Thymus (tissue), 11 donors: ENCODE measurements at regions not wholly inside any gene's neighbourhood (a gene's known extent, or its start where the extent isn't known, plus 50 kb on each side); places are given as distances from the start of the nearest gene placed in this dataset.
"Not testable (repeated sequence)": the region's sequence is repeated elsewhere in the genome, so short reads cannot be mapped to it uniquely, and the experiment has no call there.

ENCODE experiments used
- DNase-seq, 9 donors: peaks; one replicate each; pipeline ENCODE4 v3.0.0-alpha.2; 2013; ENCODE audit warnings: low spot score in 9 of 9, low read depth in 6 of 9, missing footprints in 1 of 9
- H3K27ac ChIP-seq, 2 donors: one replicate each; pipeline ENCODE4 v1.5.1; 2013; ENCODE audit warnings: control low read depth in 1 of 2, low read depth in 1 of 2, low read length in 1 of 2, mild to moderate bottlenecking in 1 of 2, moderate library complexity in 1 of 2
- H3K27me3 ChIP-seq, 2 donors: one replicate each; pipeline ENCODE4 v1.5.1; 2013; ENCODE audit warnings: low read length in 1 of 2; ENCODE audit not compliant: control insufficient read depth in 2 of 2, insufficient read depth in 1 of 2
- H3K36me3 ChIP-seq, 2 donors: one replicate each; pipeline ENCODE4 v1.5.1; 2013; ENCODE audit warnings: low read length in 1 of 2, mild to moderate bottlenecking in 1 of 2, moderate library complexity in 1 of 2; ENCODE audit not compliant: control insufficient read depth in 2 of 2, insufficient read depth in 2 of 2
- H3K4me1 ChIP-seq, 2 donors: one replicate each; pipeline ENCODE4 v1.5.1; 2013; ENCODE audit warnings: low read length in 2 of 2; ENCODE audit not compliant: control insufficient read depth in 2 of 2, insufficient read depth in 2 of 2
- H3K4me3 ChIP-seq, 2 donors: one replicate each; pipeline ENCODE4 v1.5.1; 2013; ENCODE audit warnings: low read length in 2 of 2, control low read depth in 1 of 2, mild to moderate bottlenecking in 1 of 2
- H3K9me3 ChIP-seq, 2 donors: one replicate each; pipeline ENCODE4 v1.5.1; 2013; ENCODE audit warnings: low read length in 1 of 2, mild to moderate bottlenecking in 1 of 2; ENCODE audit not compliant: control insufficient read depth in 2 of 2, insufficient read depth in 1 of 2
- WGBS: extraction: QIAGEN DNeasy Blood & Tissue Kit; methylation state at CpG from one replicate; pipeline ENCODE4 v1.1.7; 2013; 5-methylcytosine and 5-hydroxymethylcytosine counted together
- donor health status: healthy.

DNA sequence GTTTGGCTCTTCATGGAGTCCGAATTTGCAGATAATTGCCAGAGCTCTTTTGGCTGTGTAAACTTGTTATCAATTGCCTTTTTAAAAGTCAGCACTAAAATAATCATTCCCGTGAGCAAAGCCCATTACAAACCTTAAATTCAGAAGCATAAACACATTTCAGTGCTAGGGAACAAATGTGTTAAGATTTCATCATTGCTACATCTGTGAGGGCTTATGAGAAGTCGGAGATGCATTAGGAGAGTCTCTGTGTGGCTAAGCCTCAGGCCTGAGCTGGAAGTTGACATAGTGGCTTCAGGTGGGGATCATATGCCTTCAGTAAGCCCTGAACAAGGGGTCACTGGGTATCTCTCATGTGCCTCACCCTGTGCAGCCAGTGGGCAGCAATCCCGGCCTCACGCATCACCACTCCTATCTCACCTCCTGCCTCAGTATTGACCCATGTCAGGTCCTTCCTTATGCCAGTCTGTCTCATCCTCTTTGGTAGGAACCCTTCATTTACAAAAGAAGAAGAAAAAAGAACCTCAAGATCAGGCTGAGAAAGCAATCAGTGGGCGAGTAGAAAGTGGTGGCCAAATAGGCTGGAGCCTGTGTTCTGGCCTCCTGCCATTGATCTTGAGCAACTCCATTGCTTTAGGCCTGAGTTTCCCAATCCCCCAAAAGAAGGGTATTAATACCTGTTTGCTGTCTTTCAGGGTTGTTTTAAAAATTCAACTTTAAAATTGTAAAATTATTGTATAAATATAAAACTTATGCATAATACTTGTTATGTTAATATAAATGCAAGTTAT, 233.5 kb downstream of the IL20RB start:
- WGBS = 87% methylated on average over 6 of the region's 6 CpGs
- H3K9me3 ChIP-seq = no peaks in the 10 kb centered on the region
- H3K36me3 ChIP-seq = no peaks in the 10 kb centered on the region
- H3K27me3 ChIP-seq = no peaks in the 10 kb centered on the region
- H3K4me1 ChIP-seq = no peaks in the 10 kb centered on the region
- H3K4me3 ChIP-seq = no peak overlapping the region
- no peak overlapping the region for H3K27ac ChIP-seq
- DNase-seq = no peak

GRCh38 chr3:137191951-137192350, 234.2 kb downstream of the IL20RB start:
- 83% methylated on average over 8 of the region's 8 CpGs for WGBS
- DNase-seq = no peak
- Histone ChIP-seq H3K9me3 (no peaks in the 10 kb centered on the region), H3K4me3 (no peak overlapping the region), H3K27me3 (no peaks in the 10 kb centered on the region), H3K27ac (no peak overlapping the region), H3K36me3 (no peaks in the 10 kb centered on the region), H3K4me1 (no peaks in the 10 kb centered on the region)

DNA sequence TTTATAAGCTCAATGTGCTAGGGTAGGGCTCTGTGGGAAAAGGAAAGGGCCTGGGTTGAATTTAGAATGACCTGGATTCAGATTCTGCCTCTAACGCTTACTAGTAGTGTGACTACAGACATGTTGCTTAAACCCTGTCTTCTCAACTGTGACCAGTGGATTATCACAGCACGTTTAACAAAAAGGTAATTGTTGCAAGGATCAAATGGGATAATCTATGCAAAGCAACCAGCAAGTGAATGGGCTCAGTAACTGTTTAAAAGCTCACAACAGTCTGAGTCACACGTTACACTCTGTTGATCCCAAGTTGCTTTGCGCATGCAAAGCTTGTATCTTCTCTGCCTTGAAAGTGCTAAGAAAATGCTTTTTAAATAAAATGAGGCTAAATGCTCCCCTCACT, 236.5 kb downstream of the IL20RB start:
- H3K4me3 ChIP-seq = no peak overlapping the region
- H3K27ac ChIP-seq = no peak overlapping the region
- H3K27me3 ChIP-seq = no peaks in the 10 kb centered on the region
- no peaks in the 10 kb centered on the region for H3K36me3 ChIP-seq
- 79% methylated on average over 4 of the region's 4 CpGs for WGBS
- H3K4me1 ChIP-seq = no peaks in the 10 kb centered on the region
- no peaks in the 10 kb centered on the region for H3K9me3 ChIP-seq
- DNase-seq = no peak

DNA sequence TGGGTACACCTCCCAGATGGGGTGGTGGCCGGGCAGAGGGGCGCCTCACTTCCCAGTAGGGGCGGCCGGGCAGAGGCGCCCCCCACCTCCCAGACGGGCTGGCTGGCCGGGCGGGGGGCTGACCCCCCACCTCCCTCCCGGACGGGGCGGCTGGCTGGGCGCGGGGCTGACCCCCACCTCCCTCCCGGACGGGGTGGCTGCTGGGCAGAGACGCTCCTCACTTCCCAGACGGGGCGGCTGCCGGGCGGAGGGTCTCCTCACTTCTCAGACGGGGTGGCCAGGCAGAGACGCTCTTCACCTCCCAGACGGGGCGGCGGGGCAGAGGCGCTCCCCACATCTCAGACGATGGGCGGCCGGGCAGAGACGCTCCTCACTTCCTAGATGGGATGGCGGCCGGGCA, 240.6 kb downstream of the IL20RB start:
- not testable (repeated sequence) for H3K27me3 ChIP-seq, H3K4me1 ChIP-seq, H3K27ac ChIP-seq, H3K36me3 ChIP-seq, DNase-seq, H3K4me3 ChIP-seq, H3K9me3 ChIP-seq
- 98% methylated on average over 26 of the region's 32 CpGs for WGBS

GRCh38 chr3:137199678-137200077, 241.9 kb downstream of the IL20RB start:
- Histone ChIP-seq H3K36me3 (no peaks in the 10 kb centered on the region), H3K4me1 (no peaks in the 10 kb centered on the region), H3K27me3 (no peaks in the 10 kb centered on the region), H3K9me3 (no peaks in the 10 kb centered on the region), H3K4me3 (no peak overlapping the region), H3K27ac (no peak overlapping the region)
- no peak for DNase-seq

DNA sequence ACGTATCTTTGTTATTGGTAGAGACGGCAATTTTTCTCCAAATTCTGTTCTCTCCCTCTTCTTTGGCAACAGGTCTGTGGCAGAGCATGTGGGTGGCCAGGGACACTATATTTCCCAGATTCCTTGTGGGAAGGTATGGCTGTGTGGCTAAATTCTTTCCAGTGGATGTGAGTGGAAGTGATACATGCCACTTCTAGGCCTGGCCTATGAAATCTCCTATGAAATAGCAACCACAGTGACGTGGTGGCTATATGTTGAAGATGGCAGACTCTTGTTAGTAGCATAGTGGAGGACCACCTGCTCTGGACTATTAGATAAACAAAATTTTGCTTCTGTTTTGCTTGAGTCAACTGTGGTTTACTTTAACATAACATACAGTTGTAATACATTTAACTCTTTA, 243.3 kb downstream of the IL20RB start:
- no peaks in the 10 kb centered on the region for H3K36me3 ChIP-seq
- no peak overlapping the region for H3K27ac ChIP-seq
- no peaks in the 10 kb centered on the region for H3K4me1 ChIP-seq
- no peaks in the 10 kb centered on the region for H3K27me3 ChIP-seq
- H3K4me3 ChIP-seq = no peak overlapping the region
- no peaks in the 10 kb centered on the region for H3K9me3 ChIP-seq
- DNase-seq = no peak
- WGBS = 94% methylated on average over 3 of the region's 3 CpGs

GRCh38 chr3:137202941-137203340, 245.2 kb downstream of the IL20RB start:
- Histone ChIP-seq H3K4me3 (no peak overlapping the region), H3K27ac (no peak overlapping the region), H3K4me1 (no peaks in the 10 kb centered on the region), H3K9me3 (no peaks in the 10 kb centered on the region), H3K36me3 (no peaks in the 10 kb centered on the region), H3K27me3 (no peaks in the 10 kb centered on the region)
- 94% methylated on average over 5 of the region's 5 CpGs for WGBS
- no peak for DNase-seq

- no peaks in the 10 kb centered on the region for H3K27me3 ChIP-seq
- H3K9me3 ChIP-seq = no peaks in the 10 kb centered on the region
- H3K4me1 ChIP-seq = no peaks in the 10 kb centered on the region
- 86% methylated on average over 3 of the region's 3 CpGs for WGBS
- no peaks in the 10 kb centered on the region for H3K36me3 ChIP-seq
- DNase-seq = no peak
- H3K4me3 ChIP-seq = no peak overlapping the region
- no peak overlapping the region for H3K27ac ChIP-seq
Observed at GRCh38 chr3:137204409-137204808, 246.6 kb downstream of the IL20RB start.

DNA sequence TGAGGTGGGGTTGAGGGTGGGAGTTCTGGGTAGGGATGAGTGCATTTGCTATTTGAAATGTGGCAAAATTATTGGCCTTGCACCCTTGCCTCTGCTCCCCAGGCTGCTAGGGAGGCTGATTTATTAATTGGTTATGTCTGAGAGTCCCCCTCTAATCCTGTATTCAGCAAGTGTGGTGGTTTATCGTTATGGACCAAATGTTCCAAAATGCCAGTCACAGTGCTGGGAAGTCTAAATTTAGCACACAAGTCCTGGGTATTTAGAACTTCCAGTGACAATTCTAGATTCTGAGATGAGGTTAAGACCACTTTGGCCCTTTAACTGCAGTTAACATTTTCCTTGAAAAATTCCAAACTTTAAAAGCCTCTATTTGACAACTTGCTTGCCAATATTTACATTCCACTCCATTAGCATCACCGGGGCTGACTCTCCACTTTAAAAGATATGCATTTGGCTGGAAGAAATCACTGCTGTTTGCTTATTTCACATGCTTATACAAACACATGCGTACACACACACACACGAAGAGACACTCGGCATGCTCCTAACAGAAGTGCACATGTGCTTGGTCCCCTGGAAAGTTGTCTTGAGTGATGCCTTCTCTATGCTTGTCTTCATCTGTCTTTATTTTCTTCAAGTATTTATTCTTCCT, 247.7 kb downstream of the IL20RB start:
- Histone ChIP-seq H3K9me3 (no peaks in the 10 kb centered on the region), H3K27me3 (no peaks in the 10 kb centered on the region), H3K4me1 (no peaks in the 10 kb centered on the region), H3K27ac (no peak overlapping the region), H3K4me3 (no peak overlapping the region), H3K36me3 (no peaks in the 10 kb centered on the region)
- no peak for DNase-seq
- WGBS = 85% methylated on average over 5 of the region's 5 CpGs
